GM06990 (cell line): ENCODE measurements at regions not wholly inside any gene's neighbourhood (a gene's known extent, or its start where the extent isn't known, plus 50 kb on each side); places are given as distances from the start of the nearest gene placed in this dataset.
"Not testable (repeated sequence)": the region's sequence is repeated elsewhere in the genome, so short reads cannot be mapped to it uniquely, and the experiment has no call there.

Experiments used
- DNase-seq: peaks from one replicate; pipeline ENCODE4 v3.0.0-alpha.2; 2011; ENCODE audit not compliant: insufficient read length; ENCODE audit errors: extremely low read depth
- H3K27me3 ChIP-seq: replicated peaks from 2 replicates; pipeline ENCODE4 v1.6.0; 2011; ENCODE audit warnings: low read length; ENCODE audit not compliant: control insufficient read depth, insufficient read depth
- H3K36me3 ChIP-seq: 2 replicates; pipeline ENCODE4 v1.5.1; 2011; ENCODE audit warnings: low read length; ENCODE audit not compliant: control insufficient read depth, insufficient read depth
- H3K4me3 ChIP-seq: replicated peaks from 2 replicates; pipeline ENCODE4 v1.5.1; 2011; ENCODE audit warnings: low read depth, mild to moderate bottlenecking, control low read depth, low read length
- TF ChIP-seq, protein P1 (sequence below): IDR thresholded peaks from 2 replicates; pipeline ENCODE4 v1.5.1; 2011; ENCODE audit warnings: low read length, control low read depth, mild to moderate bottlenecking, inconsistent platforms; ENCODE audit not compliant: insufficient read depth, poor library complexity, severe bottlenecking

DNA sequence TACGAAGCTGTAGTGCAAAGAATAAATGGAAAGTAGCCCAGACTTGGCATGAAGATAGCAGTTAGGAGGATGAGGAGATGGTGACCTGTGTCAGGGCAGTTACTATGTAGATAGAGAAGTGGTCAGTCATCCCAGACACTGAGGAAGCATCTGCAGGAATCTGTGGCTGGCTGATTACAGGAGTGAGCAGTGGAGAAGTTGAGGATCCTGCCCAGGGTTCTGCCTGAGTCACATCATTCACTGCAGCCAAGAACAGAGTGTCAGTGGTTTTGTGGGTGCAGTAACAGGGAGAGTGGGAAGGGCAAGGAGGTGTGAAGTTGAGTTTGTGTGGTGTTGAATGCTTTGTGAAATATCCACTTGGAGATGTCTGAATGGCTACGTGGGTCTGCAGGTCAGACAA, 676.4 kb upstream of the NRP1 start:
- DNase-seq = no peak
- no peak overlapping the region for H3K4me3 ChIP-seq
- H3K36me3 ChIP-seq = no peaks in the 10 kb centered on the region
- TF ChIP-seq, protein P1, sequence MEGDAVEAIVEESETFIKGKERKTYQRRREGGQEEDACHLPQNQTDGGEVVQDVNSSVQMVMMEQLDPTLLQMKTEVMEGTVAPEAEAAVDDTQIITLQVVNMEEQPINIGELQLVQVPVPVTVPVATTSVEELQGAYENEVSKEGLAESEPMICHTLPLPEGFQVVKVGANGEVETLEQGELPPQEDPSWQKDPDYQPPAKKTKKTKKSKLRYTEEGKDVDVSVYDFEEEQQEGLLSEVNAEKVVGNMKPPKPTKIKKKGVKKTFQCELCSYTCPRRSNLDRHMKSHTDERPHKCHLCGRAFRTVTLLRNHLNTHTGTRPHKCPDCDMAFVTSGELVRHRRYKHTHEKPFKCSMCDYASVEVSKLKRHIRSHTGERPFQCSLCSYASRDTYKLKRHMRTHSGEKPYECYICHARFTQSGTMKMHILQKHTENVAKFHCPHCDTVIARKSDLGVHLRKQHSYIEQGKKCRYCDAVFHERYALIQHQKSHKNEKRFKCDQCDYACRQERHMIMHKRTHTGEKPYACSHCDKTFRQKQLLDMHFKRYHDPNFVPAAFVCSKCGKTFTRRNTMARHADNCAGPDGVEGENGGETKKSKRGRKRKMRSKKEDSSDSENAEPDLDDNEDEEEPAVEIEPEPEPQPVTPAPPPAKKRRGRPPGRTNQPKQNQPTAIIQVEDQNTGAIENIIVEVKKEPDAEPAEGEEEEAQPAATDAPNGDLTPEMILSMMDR = no peak
- H3K27me3 ChIP-seq = no peaks in the 10 kb centered on the region

DNA sequence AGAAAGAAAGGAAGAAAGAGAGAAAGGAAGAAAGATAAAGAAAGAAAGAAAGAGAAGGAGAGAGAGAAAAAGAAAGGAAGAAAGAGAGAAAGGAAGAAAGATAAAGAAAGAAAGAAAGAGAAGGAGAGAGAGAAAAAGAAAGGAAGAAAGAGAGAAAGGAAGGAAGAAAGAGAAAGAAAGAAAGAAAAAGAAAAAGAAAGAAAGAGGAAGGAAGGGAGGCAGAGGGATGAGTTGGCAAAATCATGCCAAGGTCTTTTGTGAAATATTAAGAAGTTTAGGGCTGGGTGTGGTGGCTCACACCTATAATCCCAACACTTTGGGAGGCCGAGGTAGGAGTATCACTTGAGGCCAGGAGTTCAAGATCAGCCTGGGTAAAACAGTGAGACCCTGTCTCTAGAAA, 675.8 kb upstream of the NRP1 start:
- H3K36me3 ChIP-seq, H3K27me3 ChIP-seq, H3K4me3 ChIP-seq, DNase-seq: not testable (repeated sequence)

DNA sequence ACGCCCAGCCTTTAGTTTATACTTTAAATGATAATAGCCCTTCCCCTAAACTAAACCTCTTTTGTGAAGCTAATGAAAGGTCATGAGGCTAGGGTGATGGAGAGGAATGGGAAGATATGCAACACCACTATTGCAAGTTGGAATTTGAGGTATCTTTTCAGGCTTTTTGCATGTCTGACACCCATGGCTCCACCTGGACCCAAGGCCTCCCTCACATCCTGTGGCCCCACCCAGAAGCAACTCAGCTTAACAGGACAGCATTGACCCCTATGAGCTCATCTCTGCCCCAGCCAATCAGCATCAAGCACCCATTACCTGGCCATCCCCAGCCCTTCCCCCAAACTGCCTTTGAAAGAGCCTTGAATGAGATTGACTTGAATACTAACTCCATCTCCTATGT, 674.2 kb upstream of the NRP1 start:
- DNase-seq = no peak
- H3K36me3 ChIP-seq = no peaks in the 10 kb centered on the region
- no peaks in the 10 kb centered on the region for H3K27me3 ChIP-seq
- H3K4me3 ChIP-seq = no peak overlapping the region
- TF ChIP-seq, protein P1 = no peak

DNA sequence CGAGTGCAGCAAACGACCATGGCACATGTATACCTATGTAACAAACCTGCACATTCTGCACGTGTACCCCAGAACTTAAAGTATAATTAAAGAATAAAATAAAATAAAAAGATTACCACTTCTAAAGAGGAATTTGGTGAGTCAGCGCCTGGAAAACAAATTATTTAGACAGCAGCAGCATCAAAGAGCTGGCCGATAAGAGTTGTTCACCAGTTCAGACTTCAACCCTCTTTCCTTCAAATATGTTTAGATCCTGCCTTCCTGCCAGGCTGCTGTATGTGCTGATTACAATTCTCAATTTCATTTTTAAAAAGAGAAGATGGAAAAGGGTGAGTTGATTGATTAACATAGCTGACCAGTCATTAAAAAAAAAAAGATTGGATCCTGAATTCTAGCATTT, 672.0 kb upstream of the NRP1 start:
- H3K4me3 ChIP-seq = no peak overlapping the region
- DNase-seq = no peak
- TF ChIP-seq, protein P1 = no peak

DNA sequence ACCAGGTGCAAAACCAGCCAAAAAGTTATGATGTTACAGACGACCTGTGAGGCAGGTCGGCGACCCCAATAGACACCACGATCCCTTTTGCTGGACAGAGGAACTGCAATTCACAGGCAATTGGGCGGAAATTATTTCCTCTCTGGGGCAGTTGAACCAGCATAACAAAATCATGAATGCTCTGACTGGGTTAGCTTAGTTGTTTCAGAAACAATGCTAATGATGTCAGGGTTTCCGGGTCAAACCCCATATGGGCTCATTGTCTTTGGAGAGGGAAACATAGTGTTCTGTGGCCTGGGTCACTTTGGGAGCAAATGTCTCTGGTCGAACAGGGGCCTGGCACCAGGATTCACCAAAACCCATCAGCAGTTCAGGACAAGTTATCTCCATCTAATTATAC, 669.1 kb upstream of the NRP1 start:
- TF ChIP-seq, protein P1 = no peak
- DNase-seq = no peak

More for the DNA sequence above, 672.0 kb upstream of the NRP1 start:
- no peaks in the 10 kb centered on the region for H3K36me3 ChIP-seq
- H3K27me3 ChIP-seq = no peaks in the 10 kb centered on the region

GRCh38 chr10:34002896-34003295, 668.4 kb upstream of the NRP1 start:
- H3K27me3 ChIP-seq = no peaks in the 10 kb centered on the region
- no peak overlapping the region for H3K4me3 ChIP-seq
- TF ChIP-seq, protein P1 = no peak
- H3K36me3 ChIP-seq = no peaks in the 10 kb centered on the region
- DNase-seq = no peak

More for the DNA sequence above, 669.1 kb upstream of the NRP1 start:
- Histone ChIP-seq H3K4me3 (no peak overlapping the region), H3K27me3 (no peaks in the 10 kb centered on the region), H3K36me3 (no peaks in the 10 kb centered on the region)
